HPDE6-E6E7 (cell line): ENCODE measurements at regions not wholly inside any gene's neighbourhood (a gene's known extent, or its start where the extent isn't known, plus 50 kb on each side); places are given as distances from the start of the nearest gene placed in this dataset.
"Not testable (repeated sequence)": the region's sequence is repeated elsewhere in the genome, so short reads cannot be mapped to it uniquely, and the experiment has no call there.

Experiments
- DNase-seq: peaks from one replicate; pipeline ENCODE4 v3.0.0; 2011; ENCODE audit warnings: missing footprints; ENCODE audit errors: extremely low spot score

GRCh38 chr21:21858502-21859334 lies 860.5 kb downstream of the NCAM2 start:
- no peak for DNase-seq

- DNase-seq: no peak
Observed at GRCh38 chr21:21860888-21861287, 862.7 kb downstream of the NCAM2 start.

GRCh38 chr21:21864321-21864840 lies 866.2 kb downstream of the NCAM2 start:
- DNase-seq: no peak

GRCh38 chr21:21897275-21897883 lies 899.2 kb downstream of the NCAM2 start:
- DNase-seq: peak; percentile 13

- DNase-seq: no peak
Observed at GRCh38 chr21:21898801-21899200, 900.6 kb downstream of the NCAM2 start.

GRCh38 chr21:21902416-21902815 lies 904.2 kb downstream of the NCAM2 start:
- DNase-seq: not testable (repeated sequence)

- DNase-seq: no peak
Observed at GRCh38 chr21:21907271-21907670, 909.1 kb downstream of the NCAM2 start.

- DNase-seq: no peak
Observed at GRCh38 chr21:21915816-21916215, 917.6 kb downstream of the NCAM2 start.

- DNase-seq: peak; percentile 2
Observed at GRCh38 chr21:21921410-21922232, 923.4 kb downstream of the NCAM2 start.

- no peak for DNase-seq
Observed at GRCh38 chr21:21929226-21929625, 931.0 kb downstream of the NCAM2 start.

GRCh38 chr21:21929789-21930188 lies 931.6 kb downstream of the NCAM2 start:
- DNase-seq: no peak

- DNase-seq: no peak
Observed at GRCh38 chr21:21952566-21952965, 954.4 kb downstream of the NCAM2 start.

GRCh38 chr21:21955204-21955603 lies 957.0 kb downstream of the NCAM2 start:
- DNase-seq: no peak

- no peak for DNase-seq
Observed at GRCh38 chr21:21957490-21957889, 959.3 kb downstream of the NCAM2 start.

GRCh38 chr21:21963911-21964310 lies 965.7 kb downstream of the NCAM2 start:
- DNase-seq: no peak

GRCh38 chr21:21968810-21969209 lies 970.6 kb downstream of the NCAM2 start:
- no peak for DNase-seq

- DNase-seq: no peak
Observed at GRCh38 chr21:21969211-21969610, 971.0 kb downstream of the NCAM2 start.

- DNase-seq: no peak
Observed at GRCh38 chr21:21971384-21971783, 973.2 kb downstream of the NCAM2 start.

GRCh38 chr21:21973806-21974205 lies 975.6 kb downstream of the NCAM2 start:
- DNase-seq: no peak

GRCh38 chr21:21996891-21997290 lies 998.7 kb downstream of the NCAM2 start:
- DNase-seq: no peak

- no peak for DNase-seq
Observed at GRCh38 chr21:21997390-21998333, 999.5 kb downstream of the NCAM2 start.
